ENCODE measurements at regions not wholly inside any gene's neighbourhood (a gene's known extent, or its start where the extent isn't known, plus 50 kb on each side); places are given as distances from the start of the nearest gene placed in this dataset.

DNA sequence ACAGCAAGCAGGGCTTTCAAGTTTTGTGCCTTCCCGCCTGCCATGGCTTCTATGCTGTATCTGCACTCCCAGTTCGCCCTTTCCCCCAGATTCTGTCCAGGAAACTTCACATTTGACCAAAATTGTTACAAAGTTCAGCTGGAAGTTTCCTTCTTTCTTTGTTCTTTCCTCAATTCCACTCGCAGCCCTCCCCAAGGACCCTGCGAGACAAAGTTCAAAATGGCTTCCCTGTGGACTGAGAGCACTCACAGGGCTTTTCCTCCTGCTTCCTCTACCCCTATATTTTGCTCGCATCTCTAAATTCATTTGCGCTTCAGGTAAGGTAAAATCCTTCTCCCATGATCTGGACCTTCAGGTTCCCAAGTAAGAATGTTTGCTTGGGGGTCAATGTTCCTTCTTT is 1348.4 kb upstream of the B3GALT2 start:
- DNase-seq (ENCODE audit: low spot score), result no peak

DNA sequence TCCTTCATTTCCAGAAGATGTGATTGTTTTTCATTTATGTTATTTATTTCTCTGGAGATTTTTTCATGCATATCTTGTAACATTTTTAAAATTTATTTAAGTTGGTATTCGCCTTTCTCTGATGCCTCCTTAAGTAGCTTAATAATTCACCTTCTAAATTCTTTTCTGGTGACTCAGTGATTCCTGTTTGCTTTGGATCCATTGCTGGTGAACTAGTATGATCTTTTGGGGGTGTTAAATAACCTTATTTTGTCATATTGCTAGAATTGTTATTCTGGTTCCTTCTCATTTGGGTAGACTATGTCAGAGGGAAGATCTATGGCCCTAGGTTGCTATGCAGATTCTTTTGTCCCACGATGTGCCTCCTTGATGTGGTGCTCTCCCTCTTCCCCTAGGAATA is 1347.2 kb upstream of the B3GALT2 start:
- no peak for DNase-seq (ENCODE audit: low spot score)

DNA sequence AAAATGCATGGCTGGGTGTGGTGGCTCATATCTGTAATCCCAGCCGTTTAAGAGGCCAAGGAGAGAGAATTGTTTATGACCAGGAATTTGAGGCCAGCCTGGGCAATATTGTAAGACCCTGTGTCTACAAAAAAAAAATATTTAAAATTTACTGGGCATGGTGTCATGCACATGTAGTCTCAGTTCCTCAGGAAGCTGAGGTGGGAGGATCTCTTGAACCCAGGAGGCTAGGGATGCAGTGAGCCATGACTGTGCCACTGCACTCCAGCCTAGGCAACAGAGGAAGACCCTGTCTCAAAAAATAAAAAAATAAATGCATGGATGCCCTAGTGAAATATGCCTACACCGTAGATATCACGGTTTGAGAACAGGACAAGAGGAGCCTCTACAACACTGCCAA is 1331.2 kb upstream of the B3GALT2 start:
- no peak for DNase-seq (ENCODE audit: low spot score)

DNA sequence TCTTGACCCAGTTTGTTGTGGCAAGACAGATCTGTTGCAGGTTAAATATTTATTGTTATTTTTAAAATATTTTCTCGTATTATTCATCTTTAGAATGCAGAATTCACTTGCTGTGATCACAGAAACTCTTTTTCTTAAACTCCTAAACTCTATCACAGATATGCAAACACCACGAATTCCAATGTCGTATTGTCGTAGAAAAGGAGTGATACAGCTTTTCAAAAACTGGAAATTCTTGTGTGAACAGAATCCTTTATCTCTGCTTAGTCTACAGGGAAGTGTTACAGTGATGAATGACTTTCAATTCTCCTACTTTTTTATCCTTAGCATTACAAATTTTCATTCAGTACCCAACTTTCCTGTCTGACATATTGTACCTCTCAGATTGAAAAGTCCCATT is 1329.5 kb upstream of the B3GALT2 start:
- no peak for DNase-seq (ENCODE audit: low spot score)

DNA sequence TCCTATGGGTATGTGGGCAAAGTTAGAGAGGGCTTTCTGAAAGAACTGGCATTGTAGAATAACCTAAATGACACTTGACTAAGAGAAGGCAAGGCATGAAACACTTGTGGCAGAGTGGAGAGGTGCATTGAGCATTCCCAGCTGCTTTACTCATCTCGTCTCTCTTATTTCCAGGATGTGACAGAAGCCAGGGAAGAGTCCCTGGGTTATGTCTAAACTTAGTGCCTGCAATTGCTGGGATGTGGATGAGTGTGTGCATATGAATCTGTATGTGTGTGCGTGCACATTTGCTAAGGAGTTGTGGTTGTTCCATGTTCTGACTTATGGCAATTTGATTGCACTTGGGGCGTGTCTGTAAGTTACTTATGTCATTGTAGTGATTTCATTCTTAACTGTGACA is 1326.5 kb upstream of the B3GALT2 start:
- no peak for DNase-seq (ENCODE audit: low spot score)

DNA sequence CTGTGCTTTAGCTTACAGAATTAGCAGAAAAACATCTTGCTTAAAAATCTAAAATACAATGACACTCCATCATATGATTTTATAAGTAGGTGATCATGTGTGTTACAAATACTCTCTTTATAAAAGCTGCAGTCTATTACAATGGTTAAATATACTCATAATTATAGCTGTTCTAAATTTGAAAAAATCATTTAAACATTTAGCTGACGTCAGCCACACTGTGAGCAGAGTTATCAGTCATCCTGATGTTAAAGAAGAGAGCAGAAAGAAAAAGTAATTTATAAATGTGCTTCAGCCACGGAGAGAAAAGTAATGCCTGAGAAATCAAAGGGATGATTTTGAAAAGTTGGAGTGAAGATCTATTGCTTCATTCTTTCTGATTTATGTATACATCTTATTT is 1325.9 kb upstream of the B3GALT2 start:
- DNase-seq (ENCODE audit: low spot score), result no peak

DNA sequence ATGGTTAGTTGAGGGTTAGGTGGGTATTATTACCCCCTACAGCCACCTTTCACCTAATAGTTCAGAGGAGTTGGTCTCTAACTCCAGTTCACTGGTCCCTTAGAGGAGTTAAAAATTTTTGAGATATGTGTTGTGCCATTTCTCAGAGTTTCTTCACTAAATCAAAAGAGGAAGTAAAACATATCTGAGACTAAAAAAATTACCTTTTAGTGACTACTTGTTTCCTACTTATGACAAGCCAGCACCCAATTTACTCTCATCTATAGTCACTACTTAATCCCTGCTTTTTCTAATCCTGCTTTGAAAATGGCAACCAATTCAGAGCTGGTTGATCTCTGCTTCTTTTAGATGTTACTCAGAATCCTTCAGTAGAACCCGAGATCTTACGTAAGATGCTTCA is 1316.8 kb upstream of the B3GALT2 start:
- no peak for DNase-seq (ENCODE audit: low spot score)

DNA sequence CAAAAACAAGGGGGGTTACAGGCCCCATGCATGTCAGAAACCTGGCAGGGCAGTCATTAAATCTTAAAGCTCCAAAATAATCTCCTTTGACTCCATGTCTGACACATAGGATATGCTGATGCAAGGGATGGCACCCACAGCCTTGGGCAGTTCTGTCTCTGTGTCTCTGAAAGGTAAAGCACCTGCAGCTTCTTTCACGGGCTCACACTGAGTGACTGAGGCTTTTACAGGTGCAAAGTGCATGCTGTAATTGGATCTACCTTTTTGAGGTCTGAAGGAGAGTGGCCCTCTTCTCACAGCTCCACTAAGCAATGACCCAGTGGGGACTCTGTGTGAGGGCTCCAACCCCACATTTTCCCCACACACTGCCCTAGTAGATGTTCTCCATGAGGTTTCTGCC is 1309.0 kb upstream of the B3GALT2 start:
- DNase-seq (ENCODE audit: low spot score), result no peak

DNA sequence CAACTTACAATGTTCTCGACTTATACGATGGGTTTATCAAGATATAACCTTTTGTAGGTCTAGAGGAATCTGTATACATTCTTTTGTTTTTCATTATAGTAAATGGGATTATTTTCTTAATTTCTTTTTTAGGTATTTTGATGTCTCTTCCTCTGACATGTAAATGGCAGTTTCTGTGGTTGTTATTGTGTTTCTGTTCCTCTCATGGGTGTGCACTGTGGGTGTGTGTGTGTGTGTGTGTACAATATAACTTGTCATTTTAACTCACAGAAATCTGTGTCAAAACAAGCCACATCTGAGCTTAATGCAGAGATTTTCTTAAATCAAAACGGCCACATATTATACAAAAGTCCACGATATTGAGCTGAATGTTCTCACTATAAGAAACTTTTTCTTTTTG is 1300.8 kb upstream of the B3GALT2 start:
- no peak for DNase-seq (ENCODE audit: low spot score)

DNA sequence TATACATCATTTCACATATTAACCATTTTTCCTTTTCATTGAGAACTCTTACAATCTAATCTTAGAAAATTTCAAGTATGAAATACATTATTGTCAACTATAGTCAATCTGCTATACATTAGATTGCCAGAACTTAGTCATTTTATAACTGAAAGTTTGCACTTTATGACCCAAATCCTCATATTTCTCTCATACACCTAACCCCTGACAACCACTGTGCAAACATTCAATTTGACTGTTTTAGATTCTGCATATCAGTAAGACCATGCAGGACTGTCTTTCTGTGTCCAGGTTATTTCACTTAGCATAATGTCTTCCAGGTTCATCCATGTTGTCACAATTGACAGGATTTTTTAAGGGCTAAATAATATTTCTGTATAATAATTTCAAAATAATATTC is 1299.0 kb upstream of the B3GALT2 start:
- no peak for DNase-seq (ENCODE audit: low spot score)

DNA sequence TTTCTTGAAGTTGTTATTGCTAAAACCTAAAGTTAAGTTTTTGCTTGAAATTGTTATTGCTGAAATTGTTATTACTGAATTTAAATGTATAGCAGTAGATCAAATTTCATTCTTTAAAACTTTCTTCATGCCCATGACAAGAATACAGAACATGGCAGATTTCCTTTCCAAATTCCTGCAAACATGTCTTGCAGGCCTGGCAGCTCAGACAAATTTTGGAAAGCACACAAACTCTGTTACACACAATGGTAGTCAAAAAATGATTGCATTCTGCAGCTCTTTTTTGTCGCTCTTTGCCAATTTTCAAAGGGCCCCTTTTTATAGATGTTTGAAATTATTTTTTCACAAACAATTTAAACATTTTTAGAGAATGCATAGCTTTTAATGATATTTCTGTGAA is 1292.3 kb upstream of the B3GALT2 start:
- DNase-seq (ENCODE audit: low spot score), result no peak

DNA sequence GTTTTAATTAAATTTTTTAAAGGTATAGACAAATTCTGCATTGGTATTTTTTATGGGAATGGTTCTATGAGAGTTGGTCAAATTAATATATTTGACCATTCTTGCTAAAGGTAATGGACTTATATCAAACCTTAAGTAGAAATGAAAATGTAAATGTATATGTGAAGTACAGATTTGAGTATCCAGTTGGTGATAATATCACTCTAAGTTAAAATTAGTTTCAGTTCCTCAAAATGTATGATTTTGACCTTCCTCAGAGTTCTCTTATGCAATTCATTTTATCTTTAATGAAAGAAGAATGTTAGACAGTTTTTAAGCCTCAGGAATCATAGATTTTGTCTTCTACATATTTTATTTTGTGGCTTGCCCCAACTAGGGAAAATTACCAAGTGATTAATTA is 1291.5 kb upstream of the B3GALT2 start:
- DNase-seq (ENCODE audit: low spot score), result no peak

DNA sequence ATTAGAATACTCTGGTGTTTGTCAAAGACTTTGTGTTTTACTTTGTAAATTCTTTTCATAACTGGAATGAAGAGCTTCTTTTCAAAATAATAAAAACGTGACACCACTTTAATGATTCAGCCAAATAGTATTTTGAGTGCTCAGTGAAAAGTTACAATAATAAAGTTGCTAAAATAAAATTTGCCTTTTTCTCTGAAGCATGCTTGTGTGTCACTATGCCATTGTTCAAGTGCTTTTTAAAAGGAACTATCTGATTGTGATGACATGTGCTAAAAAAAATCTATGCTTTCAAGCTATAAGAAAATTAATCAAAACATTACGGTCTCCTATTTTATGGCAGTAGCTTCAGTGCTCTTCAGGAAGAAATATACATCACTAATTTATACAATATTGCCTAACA is 1290.5 kb upstream of the B3GALT2 start:
- no peak for DNase-seq (ENCODE audit: low spot score)

DNA sequence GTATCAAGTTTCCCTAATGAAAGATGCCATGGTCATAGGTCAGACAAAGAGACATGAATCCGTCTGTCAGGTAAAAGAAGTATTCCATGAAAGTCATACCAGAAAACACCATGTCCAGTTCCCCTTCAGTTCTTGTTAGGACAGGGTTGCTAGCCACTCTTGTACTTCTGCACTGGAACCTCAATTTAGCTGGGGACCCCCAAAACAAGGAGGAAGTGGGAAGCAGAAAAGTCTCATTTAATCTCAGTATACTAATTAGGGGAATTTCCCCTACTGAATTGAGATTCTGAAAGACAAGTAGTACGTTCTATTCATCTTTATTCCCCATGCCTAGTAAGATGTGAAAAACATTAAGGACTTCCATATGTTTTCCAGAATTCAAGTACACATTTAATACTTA is 1289.9 kb upstream of the B3GALT2 start:
- no peak for DNase-seq (ENCODE audit: low spot score)

DNA sequence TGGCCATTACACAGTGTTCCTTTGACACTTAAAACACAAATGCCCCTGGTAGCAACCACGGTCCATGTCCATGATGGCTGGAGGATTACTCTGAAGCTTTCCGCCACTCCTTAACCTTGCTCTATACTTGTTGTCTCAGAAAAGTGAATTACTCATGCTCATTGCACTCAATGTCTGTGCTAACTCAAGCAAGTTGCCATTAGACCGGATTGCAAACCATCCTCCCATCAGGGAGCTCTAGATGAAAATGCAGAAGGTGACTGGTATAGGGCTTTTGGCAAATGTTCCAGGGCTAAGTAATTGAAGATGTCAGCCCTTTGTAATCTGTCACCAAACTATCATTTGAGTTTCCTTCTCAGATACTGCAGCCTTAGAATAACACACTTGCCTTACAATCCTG is 1288.3 kb upstream of the B3GALT2 start:
- DNase-seq (ENCODE audit: low spot score), result no peak

DNA sequence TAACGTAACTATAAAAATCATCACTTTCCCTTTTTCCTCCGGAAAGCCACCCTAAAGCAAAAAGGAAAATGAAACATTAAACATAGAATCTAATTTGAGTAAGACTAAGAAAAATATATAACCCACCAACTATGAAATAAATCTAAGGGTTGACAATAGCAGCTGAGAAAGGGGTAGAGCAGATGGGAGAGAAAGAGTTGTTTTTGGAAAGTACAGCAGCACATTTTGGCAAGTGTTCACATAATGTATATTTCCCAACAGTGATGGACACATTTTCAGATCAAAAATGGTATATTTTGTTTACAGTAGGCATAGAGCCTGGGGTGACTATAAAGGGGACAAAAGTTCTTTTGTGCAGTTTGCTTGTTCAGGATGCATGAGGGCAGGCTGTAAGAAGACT is 1287.4 kb upstream of the B3GALT2 start:
- no peak for DNase-seq (ENCODE audit: low spot score)

DNA sequence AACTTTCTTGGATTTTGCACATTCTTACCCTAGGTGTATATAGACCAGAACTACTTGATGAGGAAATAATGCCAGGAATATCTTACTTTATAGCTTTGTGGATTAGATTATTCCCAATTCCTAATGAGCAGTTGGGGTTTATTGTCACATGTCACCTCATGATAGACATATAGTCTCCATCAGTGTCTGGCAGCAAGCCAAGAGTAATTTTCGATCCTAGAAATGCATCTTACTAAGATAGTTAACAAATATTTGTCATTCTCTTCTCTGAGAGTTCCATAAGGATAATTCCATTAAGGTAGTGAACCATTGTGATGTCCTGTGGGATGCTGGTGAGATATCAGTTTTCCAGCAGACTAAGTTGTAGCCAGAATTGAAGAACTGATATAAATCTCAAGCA is 1282.9 kb upstream of the B3GALT2 start:
- no peak for DNase-seq (ENCODE audit: low spot score)

DNA sequence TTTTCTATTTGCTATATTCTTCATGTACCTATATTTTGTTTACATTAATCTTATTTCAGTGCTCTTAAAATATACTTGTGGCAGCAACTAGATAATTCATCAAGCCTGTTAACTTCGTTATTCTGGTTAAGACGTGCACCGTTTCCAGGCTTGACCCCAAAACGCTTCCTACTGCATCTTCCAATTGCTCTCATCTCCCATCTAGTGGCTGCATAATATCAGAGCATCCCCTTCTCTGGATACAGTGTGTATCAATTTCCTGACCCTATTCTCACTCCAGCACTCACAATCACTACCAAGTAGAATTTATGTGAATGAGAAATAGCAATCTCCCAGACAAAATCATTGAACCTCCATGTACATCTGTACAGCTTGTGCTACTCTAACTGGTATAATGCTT is 1280.3 kb upstream of the B3GALT2 start:
- DNase-seq (ENCODE audit: low spot score), result peak; percentile 41

DNA sequence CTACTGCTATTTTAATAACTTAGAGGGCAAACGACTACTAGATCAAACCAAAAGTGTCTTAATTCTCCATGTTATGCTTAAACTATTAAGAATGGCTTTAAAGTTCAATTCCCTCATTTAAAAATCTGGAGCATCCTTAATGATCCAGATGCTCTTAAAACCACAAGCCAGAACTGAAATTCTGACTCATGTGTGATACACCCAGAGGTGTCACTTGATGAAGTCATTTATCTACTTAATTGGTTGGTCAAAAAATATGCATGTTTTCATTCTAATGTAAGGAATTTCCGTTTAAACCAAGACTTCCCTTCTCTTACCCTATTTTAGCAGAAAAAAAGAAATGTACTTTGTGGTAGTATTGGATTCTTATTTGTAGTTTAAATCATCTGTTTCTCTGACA is 1261.2 kb upstream of the B3GALT2 start:
- no peak for DNase-seq (ENCODE audit: low spot score)

DNA sequence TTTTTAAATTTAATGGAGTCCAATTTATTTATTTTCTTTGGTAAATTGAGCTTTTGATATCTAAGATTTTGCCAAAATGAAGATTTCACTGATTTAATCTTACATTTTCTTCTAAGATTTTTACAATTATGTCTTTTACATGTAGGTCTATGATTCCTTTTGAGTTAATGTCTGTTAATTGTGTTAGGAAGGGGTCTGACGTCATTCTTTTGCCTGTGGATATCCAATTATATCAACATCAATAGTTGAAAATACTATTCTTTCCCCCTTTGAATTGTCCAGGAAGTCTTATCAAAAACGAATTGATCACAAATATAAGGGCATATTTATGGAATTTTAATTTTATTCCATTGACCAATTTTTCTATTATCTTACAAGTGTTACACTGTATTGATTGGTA is 1258.8 kb upstream of the B3GALT2 start:
- DNase-seq (ENCODE audit: low spot score), result no peak

DNA sequence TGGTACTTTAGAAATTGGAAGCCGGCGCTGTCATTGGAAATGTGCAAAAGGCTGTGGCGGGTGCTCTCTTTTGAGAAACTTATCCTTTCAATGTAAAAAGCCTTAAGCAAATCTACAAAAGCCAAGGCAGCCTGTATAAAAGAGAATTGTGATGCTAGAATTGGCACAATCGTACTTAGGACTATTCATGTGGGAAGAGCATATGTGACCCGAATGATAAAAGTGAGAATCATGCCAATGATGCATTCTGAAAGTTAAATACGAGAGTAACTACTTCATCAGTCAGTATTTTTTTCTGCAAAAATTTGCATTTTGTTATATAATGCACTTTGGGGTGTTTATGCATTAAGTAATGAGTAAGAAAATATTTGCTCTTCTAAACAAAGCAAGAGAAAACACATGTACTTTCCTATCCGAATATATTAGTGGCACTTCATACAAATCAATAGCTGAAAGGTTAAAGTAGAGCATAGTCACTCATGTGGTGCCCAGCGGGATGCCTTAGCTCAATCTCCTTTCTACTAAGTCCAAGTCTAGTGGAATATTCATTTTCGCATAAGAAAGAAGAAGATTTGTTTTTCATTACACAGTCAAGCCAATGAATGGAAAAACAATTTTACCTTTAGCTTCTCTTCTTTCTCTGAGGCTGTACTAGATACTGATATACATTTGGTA is 1256.6 kb upstream of the B3GALT2 start:
- DNase-seq (ENCODE audit: low spot score), result peak; percentile 78

DNA sequence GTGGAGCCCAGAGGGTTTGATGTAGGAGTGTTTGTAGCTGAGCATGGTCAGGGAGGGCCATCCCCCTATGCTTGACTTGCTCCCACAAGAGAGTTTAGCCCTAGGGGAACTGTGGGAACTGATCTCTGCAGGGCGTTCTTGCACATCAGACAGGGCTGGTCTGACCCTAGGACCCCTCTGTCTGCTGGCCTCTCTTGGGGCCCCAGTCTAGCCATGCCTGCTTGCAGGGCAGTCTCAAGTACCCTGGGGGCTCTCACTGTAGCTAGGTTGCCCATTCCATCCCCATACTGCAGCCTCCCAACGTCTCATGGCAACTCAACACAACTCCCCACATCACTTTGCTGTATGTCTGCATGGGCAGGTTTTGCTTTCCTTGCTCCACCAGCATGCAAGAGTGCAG is 1250.7 kb upstream of the B3GALT2 start:
- no peak for DNase-seq (ENCODE audit: low spot score)

DNA sequence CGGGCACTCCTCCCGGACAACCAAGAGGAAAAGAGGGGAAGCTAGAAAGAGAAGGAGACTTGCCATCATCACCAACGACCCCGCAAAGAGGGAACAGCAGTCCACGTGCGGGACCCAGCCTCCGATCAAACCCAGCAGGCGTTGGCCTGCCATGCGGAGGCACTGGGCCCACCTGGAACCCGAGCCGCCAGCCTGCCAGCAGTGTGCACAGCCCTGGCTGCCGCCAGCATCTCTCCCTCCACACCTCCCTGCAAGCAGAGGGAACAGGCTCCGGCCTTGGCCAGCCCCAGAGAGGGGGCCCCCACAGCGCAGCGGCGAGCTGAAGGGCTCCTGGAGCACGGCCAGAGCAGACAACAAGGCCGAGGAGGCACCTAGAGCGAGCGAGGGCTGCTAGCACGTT is 1244.7 kb upstream of the B3GALT2 start:
- DNase-seq (ENCODE audit: low spot score), result no peak

DNA sequence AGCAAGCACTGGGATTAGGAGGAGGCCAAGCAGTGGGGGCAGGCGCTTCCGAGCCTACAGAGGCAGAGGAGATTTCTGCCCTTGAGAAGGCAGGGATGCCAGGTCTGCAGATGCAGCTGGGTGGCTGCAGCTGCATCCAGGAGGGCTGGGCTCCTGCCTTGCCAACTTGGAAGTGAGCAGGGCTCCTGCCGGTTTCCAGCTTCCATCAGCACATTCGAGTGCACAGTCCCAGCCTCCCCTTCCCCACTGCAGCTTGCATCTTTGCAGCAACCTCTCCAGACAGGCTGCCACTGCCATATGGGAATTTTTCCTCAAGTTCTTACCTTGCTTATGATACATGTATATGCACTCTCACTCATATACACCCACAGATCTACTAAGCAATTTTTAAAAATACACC is 1234.3 kb upstream of the B3GALT2 start:
- no peak for DNase-seq (ENCODE audit: low spot score)

DNA sequence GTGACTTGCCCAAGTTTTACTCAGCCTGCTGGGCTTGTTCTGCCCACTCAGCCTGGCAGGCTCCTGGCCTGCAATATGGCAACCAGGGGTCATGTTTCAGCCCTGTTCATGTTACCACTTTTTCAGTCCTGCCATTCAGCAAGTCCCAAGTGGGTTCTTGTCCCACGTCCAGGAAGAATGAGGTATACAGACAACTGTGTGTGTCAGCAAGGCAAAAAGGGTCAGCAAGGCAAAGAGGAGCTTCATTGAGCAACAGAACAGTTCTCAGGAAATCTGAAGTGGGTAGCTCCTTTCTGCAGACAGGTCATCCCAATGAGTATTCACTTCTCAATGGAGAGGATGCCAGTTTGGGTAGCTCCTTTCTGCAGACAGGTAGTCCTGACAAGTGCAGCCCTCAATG is 1233.3 kb upstream of the B3GALT2 start:
- no peak for DNase-seq (ENCODE audit: low spot score)
